K562 (cell line): ENCODE measurements at regions not wholly inside any gene's neighbourhood (a gene's known extent, or its start where the extent isn't known, plus 50 kb on each side); places are given as distances from the start of the nearest gene placed in this dataset.

ENCODE experiments used
- ATAC-seq: fragments of 200-7000 bp; cut with Tn5 transposase; 3 replicates; pipeline ENCODE4 v1.9.1; 2020; ENCODE audit warnings: moderate library complexity
- BruUV-seq: library from RNA; stranded (reverse); fragments of 400-500 nt; replicated peaks from 2 replicates; lab custom pipeline; 2021; lab: Mats Ljungman, UMichigan
- CTCF ChIA-PET: fragments of 300-600 bp; formaldehyde crosslinking; extraction: SDS; loops from one replicate; lab custom pipeline; 2021; ENCODE audit warnings: low intra/inter-chr PET ratio; lab: Yijun Ruan, JAX
- POLR2A ChIA-PET: fragments of 300-600, 350-650 bp; sonication (Branson Sonifier 250); formaldehyde crosslinking; extraction: SDS; loops from one replicate; lab custom pipeline; 2021; ENCODE audit warnings: antibody characterized with exemption, inconsistent platforms; lab: Yijun Ruan, JAX
- DNase-seq, 4 experiments: peaks; one replicate each; pipeline versions ENCODE4 v3.0.0 to v3.0.0-alpha.2; 2011 to 2018; ENCODE audit warnings: low spot score in 3 of 4, mixed read lengths in 3 of 4; ENCODE audit errors: extremely low read depth in 1 of 4
- FAIRE-seq: peaks from 2 replicates; lab custom pipeline; 2011; peaks lifted over from hg19 to GRCh38; lab: Jason Lieb, UNC
- H2AFZ ChIP-seq: 2 replicates; pipeline ENCODE4 v1.6.0; 2011; ENCODE audit warnings: low read depth, low read length, control low read depth, inconsistent platforms
- H3K27ac ChIP-seq: fragments of 200-600 bp; 3 replicates; pipeline ENCODE4 v1.8.0; 2011; ENCODE audit warnings: low read depth, mild to moderate bottlenecking, control low read depth, inconsistent platforms, low read length, moderate library complexity, mixed read lengths; ENCODE audit errors: extremely low read depth
- H3K27me3 ChIP-seq, 2 experiments: fragments of 300-600 bp in 1 of 2; 2 replicates in 1 of 2; 3 replicates in 1 of 2; pipeline versions ENCODE4 v1.6.0 to v1.8.0; 2011; ENCODE audit warnings: inconsistent platforms in 2 of 2, low read length in 2 of 2, mild to moderate bottlenecking in 1 of 2, mixed read lengths in 1 of 2, moderate library complexity in 1 of 2; ENCODE audit not compliant: control insufficient read depth in 2 of 2, insufficient read depth in 2 of 2
- H3K36me3 ChIP-seq: fragments of 300-600 bp; 3 replicates; pipeline ENCODE4 v1.8.0; 2011; ENCODE audit warnings: mild to moderate bottlenecking, low read length, inconsistent platforms; ENCODE audit not compliant: control insufficient read depth, insufficient read depth
- H3K4me1 ChIP-seq, 2 experiments: fragments of 200-600 bp in 1 of 2; replicated peaks in 1 of 2; 2 replicates in 1 of 2; 3 replicates in 1 of 2; pipeline versions ENCODE4 v1.5.1 to v1.8.0; 2011; ENCODE audit warnings: inconsistent platforms in 2 of 2, low read length in 2 of 2, mild to moderate bottlenecking in 1 of 2, mixed read lengths in 1 of 2, moderate library complexity in 1 of 2; ENCODE audit not compliant: control insufficient read depth in 2 of 2, insufficient read depth in 2 of 2
- H3K4me2 ChIP-seq: 2 replicates; pipeline ENCODE4 v1.6.1; 2011; ENCODE audit warnings: low read length, control low read depth, inconsistent platforms, mixed read lengths; ENCODE audit not compliant: insufficient read depth
- H3K4me3 ChIP-seq: fragments of 200-600 bp; sonication (generic), shearing (Covaris generic); 2 replicates; pipeline ENCODE4 v1.5.1; 2016; ENCODE audit warnings: control low read depth, inconsistent platforms
- H3K79me2 ChIP-seq: fragments of 200-600 bp; 3 replicates; pipeline ENCODE4 v1.8.0; 2011; ENCODE audit warnings: low read length, inconsistent platforms; ENCODE audit not compliant: control insufficient read depth, insufficient read depth
- H3K9ac ChIP-seq, 2 experiments: 2 replicates each; pipeline versions ENCODE4 v1.6.0 to v1.6.1; 2011; ENCODE audit warnings: low read depth in 2 of 2, low read length in 2 of 2, control low read depth in 1 of 2, inconsistent platforms in 1 of 2, mild to moderate bottlenecking in 1 of 2, mixed read lengths in 1 of 2; ENCODE audit not compliant: insufficient read depth in 1 of 2
- H3K9me1 ChIP-seq: one replicate; pipeline ENCODE4 v1.6.0; 2011; ENCODE audit warnings: inconsistent platforms, mild to moderate bottlenecking, low read length, moderate library complexity; ENCODE audit not compliant: control insufficient read depth, insufficient read depth
- H3K9me3 ChIP-seq: replicated peaks from 2 replicates; pipeline ENCODE4 v1.5.1; 2011; ENCODE audit warnings: low read depth, low read length, inconsistent platforms; ENCODE audit not compliant: control insufficient read depth, insufficient read depth
- H4K20me1 ChIP-seq: replicated peaks from 2 replicates; pipeline ENCODE4 v1.6.1; 2011; ENCODE audit warnings: low read length, inconsistent platforms, mixed read lengths; ENCODE audit not compliant: control insufficient read depth, insufficient read depth
- ADNP ChIP-seq: fragments of 200-800 bp; sonication (Bioruptor generic); IDR thresholded peaks from 2 replicates; pipeline ENCODE4 v1.6.1; 2016; ENCODE audit warnings: missing genetic modification characterization, missing compliant biosample characterization
- C11orf30 ChIP-seq: fragments of 450-650 bp; IDR thresholded peaks from 2 replicates; pipeline ENCODE4 v1.6.1; 2016; ENCODE audit warnings: low read depth, mild to moderate bottlenecking
- CBX1 ChIP-seq: sonication (generic); IDR thresholded peaks from 2 replicates; pipeline ENCODE4 v1.6.1; 2016; ENCODE audit warnings: antibody characterized with exemption, low read depth, mild to moderate bottlenecking
- EP300 ChIP-seq: IDR thresholded peaks from 2 replicates; pipeline ENCODE4 v1.6.1; 2012; ENCODE audit warnings: low read length, improper control_type of control experiment
- GATA2 ChIP-seq: sonication (generic); formaldehyde crosslinking; IDR thresholded peaks from 2 replicates; pipeline ENCODE4 v1.4.0; 2020; ENCODE audit warnings: mild to moderate bottlenecking, missing genetic modification reagents
- SETDB1 ChIP-seq: IDR thresholded peaks from one replicate; pipeline ENCODE4 v1.6.1; 2012; ENCODE audit warnings: low read length, control low read depth, inconsistent platforms
- in situ Hi-C: fragments of 300-500 bp; cut with MboI; formaldehyde crosslinking; loops from 4 replicates; pipeline ENCODE4 v1.15.0; 2018; ENCODE audit warnings: inconsistent platforms, mixed read lengths
- intact Hi-C: fragments of 100-400 bp; cut with micrococcal nuclease; formaldehyde crosslinking; loops from 2 replicates; pipeline ENCODE4 v1.14.2; 2022
- TF ChIP-seq, protein P1 (sequence below): IDR thresholded peaks from 3 replicates; pipeline ENCODE4 v1.6.1; 2011; ENCODE audit warnings: borderline replicate concordance, mild to moderate bottlenecking; ENCODE audit not compliant: insufficient read length, insufficient read depth
- TF ChIP-seq, protein P2 (sequence below): fragments of 450-650 bp; formaldehyde crosslinking; IDR thresholded peaks from 2 replicates; pipeline ENCODE4 v1.4.0; 2020; ENCODE audit warnings: mild to moderate bottlenecking, mixed read lengths

GRCh38 chr11:90842681-90843080 lies 619.8 kb upstream of the CHORDC1 start:
- no TSS peak for BruUV-seq
- POLR2A ChIA-PET: no interaction called here
- intact Hi-C loops: no loop called here

More at GRCh38 chr11:90842681-90843080, 619.8 kb upstream of the CHORDC1 start:
- no peaks in the 10 kb centered on the region for H3K79me2 ChIP-seq
- H3K9me3 ChIP-seq: no peaks in the 10 kb centered on the region
- H2AFZ ChIP-seq: no peak overlapping the region
- CTCF ChIA-PET: no interaction called here
- H3K4me2 ChIP-seq: no peak overlapping the region
- ATAC-seq (no peak), FAIRE-seq (no peak), DNase-seq (no peak)
- no peaks in the 10 kb centered on the region for H3K36me3 ChIP-seq
- no peaks in the 10 kb centered on the region for H4K20me1 ChIP-seq
- H3K4me1 ChIP-seq: no peaks in the 10 kb centered on the region
- in situ Hi-C loops: no loop called here
- H3K9ac ChIP-seq: no peak overlapping the region
- no peak overlapping the region for H3K27ac ChIP-seq
- H3K9me1 ChIP-seq: no peaks in the 10 kb centered on the region
- TF ChIP-seq ADNP (tag) (no peak), C11orf30 (no peak), GATA2 (CRISPR knock-in tag) (no peak), CBX1 (no peak), SETDB1 (no peak), EP300 (no peak)
- TF ChIP-seq, protein P1, sequence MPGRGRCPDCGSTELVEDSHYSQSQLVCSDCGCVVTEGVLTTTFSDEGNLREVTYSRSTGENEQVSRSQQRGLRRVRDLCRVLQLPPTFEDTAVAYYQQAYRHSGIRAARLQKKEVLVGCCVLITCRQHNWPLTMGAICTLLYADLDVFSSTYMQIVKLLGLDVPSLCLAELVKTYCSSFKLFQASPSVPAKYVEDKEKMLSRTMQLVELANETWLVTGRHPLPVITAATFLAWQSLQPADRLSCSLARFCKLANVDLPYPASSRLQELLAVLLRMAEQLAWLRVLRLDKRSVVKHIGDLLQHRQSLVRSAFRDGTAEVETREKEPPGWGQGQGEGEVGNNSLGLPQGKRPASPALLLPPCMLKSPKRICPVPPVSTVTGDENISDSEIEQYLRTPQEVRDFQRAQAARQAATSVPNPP: no peak
- TF ChIP-seq, protein P2, sequence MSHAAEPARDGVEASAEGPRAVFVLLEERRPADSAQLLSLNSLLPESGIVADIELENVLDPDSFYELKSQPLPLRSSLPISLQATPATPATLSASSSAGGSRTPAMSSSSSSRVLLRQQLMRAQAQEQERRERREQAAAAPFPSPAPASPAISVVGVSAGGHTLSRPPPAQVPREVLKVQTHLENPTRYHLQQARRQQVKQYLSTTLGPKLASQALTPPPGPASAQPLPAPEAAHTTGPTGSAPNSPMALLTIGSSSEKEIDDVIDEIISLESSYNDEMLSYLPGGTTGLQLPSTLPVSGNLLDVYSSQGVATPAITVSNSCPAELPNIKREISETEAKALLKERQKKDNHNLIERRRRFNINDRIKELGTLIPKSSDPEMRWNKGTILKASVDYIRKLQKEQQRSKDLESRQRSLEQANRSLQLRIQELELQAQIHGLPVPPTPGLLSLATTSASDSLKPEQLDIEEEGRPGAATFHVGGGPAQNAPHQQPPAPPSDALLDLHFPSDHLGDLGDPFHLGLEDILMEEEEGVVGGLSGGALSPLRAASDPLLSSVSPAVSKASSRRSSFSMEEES (CRISPR knock-in tag): peak; percentile 58
- H3K4me3 ChIP-seq: no peak overlapping the region
- H3K27me3 ChIP-seq: no peaks in the 10 kb centered on the region
